Fibroblast of lung (primary cell): ENCODE measurements at regions not wholly inside any gene's neighbourhood (a gene's known extent, or its start where the extent isn't known, plus 50 kb on each side); places are given as distances from the start of the nearest gene placed in this dataset.
A peak's percentile ranks its signal among the peaks of the same experiment; 100 is the strongest.

Experiments used
- DNase-seq, 2 donors: peaks; one replicate each; pipeline versions ENCODE4 v3.0.0 to v3.0.0-alpha.2; 2010; ENCODE audit warnings: low read depth in 2 of 2
- H2AFZ ChIP-seq: 2 replicates; pipeline ENCODE4 v1.5.1; 2012; ENCODE audit warnings: low read length, control low read depth, inconsistent platforms
- H3K27ac ChIP-seq: 2 replicates; pipeline ENCODE4 v1.5.1; 2011; ENCODE audit warnings: low read length, control low read depth; ENCODE audit not compliant: insufficient read depth
- H3K27me3 ChIP-seq: 2 replicates; pipeline ENCODE4 v1.5.1; 2011; ENCODE audit warnings: mild to moderate bottlenecking, low read length; ENCODE audit not compliant: control insufficient read depth, insufficient read depth
- H3K36me3 ChIP-seq: 2 replicates; pipeline ENCODE4 v1.5.1; 2011; ENCODE audit warnings: low read length; ENCODE audit not compliant: control insufficient read depth, insufficient read depth
- H3K4me1 ChIP-seq: 2 replicates; pipeline ENCODE4 v1.5.1; 2011; ENCODE audit warnings: low read length; ENCODE audit not compliant: control insufficient read depth, insufficient read depth; ENCODE audit errors: extremely low read depth
- H3K4me2 ChIP-seq: 2 replicates; pipeline ENCODE4 v1.5.1; 2011; ENCODE audit warnings: low read length, control low read depth; ENCODE audit not compliant: insufficient read depth; ENCODE audit errors: extremely low read depth
- H3K4me3 ChIP-seq, 4 experiments: fragments of 200-600 bp in 1 of 4; sonication (generic) in 1 of 4; replicated peaks in 1 of 4; 2 replicates each; pipeline ENCODE4 v1.5.1; 2011 to 2016; ENCODE audit warnings: low read length in 4 of 4, low read depth in 3 of 4, mild to moderate bottlenecking in 3 of 4, control low read depth in 2 of 4, inconsistent platforms in 1 of 4, mixed read lengths in 1 of 4; ENCODE audit not compliant: insufficient read depth in 1 of 4; ENCODE audit errors: control extremely low read depth in 1 of 4
- H3K79me2 ChIP-seq: 2 replicates; pipeline ENCODE4 v1.5.1; 2012; ENCODE audit warnings: mild to moderate bottlenecking, low read length, inconsistent platforms; ENCODE audit not compliant: control insufficient read depth, insufficient read depth
- H3K9ac ChIP-seq: 2 replicates; pipeline ENCODE4 v1.5.1; 2011; ENCODE audit warnings: mild to moderate bottlenecking, low read length, control low read depth; ENCODE audit not compliant: insufficient read depth
- H3K9me3 ChIP-seq: 2 replicates; pipeline ENCODE4 v1.5.1; 2012; ENCODE audit warnings: low read depth, low read length; ENCODE audit not compliant: control insufficient read depth, insufficient read depth
- H4K20me1 ChIP-seq: 2 replicates; pipeline ENCODE4 v1.5.1; 2011; ENCODE audit warnings: low read length; ENCODE audit not compliant: control insufficient read depth, insufficient read depth; ENCODE audit errors: extremely low read depth
- CTCF ChIP-seq, 2 donors: IDR thresholded peaks in 1 of 2; conservative IDR thresholded peaks in 1 of 2; 1 replicate in 1 of 2; 2 replicates in 1 of 2; pipeline ENCODE4 v1.5.1; 2011 to 2012; ENCODE audit warnings: low read length in 2 of 2, control low read depth in 1 of 2, inconsistent platforms in 1 of 2, low read depth in 1 of 2, mild to moderate bottlenecking in 1 of 2
- EZH2 ChIP-seq: IDR thresholded peaks from 2 replicates; pipeline ENCODE4 v1.5.1; 2012; ENCODE audit warnings: low read length, control low read depth, mild to moderate bottlenecking; ENCODE audit errors: missing control alignments

GRCh38 chr1:170789063-170789462 is 125.1 kb downstream of the PRRX1 start:
- no peak overlapping the region for H3K9ac ChIP-seq
- H3K27me3 ChIP-seq = no peaks in the 10 kb centered on the region
- no peak for DNase-seq
- no peaks in the 10 kb centered on the region for H3K4me1 ChIP-seq
- no peaks in the 10 kb centered on the region for H3K36me3 ChIP-seq
- TF ChIP-seq CTCF (conservative IDR thresholded peaks at IDR 0.05 in 1 of 2, IDR thresholded peaks at IDR 0.05 in 1 of 2; ENCODE audit: low read depth in 1 of 2, low read length in 2 of 2) (no peak), EZH2 (no peak)
- H3K4me2 ChIP-seq = no peak overlapping the region
- no peak overlapping the region for H3K27ac ChIP-seq
- no peak overlapping the region for H2AFZ ChIP-seq
- no peaks in the 10 kb centered on the region for H3K9me3 ChIP-seq
- no peak overlapping the region for H3K4me3 ChIP-seq
- no peaks in the 10 kb centered on the region for H3K79me2 ChIP-seq
- H4K20me1 ChIP-seq = no peaks in the 10 kb centered on the region

DNA sequence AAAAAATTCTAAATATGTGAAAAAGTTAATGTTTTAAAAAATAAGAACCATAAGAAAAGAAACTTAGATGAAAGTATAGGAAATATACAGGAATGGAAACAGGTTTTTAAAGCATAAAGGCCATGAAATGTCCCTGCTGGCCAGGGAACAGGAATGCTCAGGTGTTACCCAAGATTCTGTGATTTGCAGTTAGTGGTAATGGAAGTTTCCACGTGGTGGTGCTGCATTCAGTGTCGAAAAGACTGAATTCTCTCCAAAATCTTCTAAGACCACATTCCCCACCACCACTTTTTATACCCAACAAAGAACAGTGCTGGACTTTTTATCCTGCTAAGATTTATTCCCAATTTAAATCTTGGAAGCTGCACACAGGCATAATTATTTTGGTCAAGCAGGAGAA is 126.2 kb downstream of the PRRX1 start:
- no peak for DNase-seq
- Histone ChIP-seq H3K27me3 (no peaks in the 10 kb centered on the region), H4K20me1 (no peaks in the 10 kb centered on the region), H3K79me2 (no peaks in the 10 kb centered on the region), H3K9ac (no peak overlapping the region), H3K27ac (no peak overlapping the region), H3K4me2 (no peak overlapping the region), H2AFZ (no peak overlapping the region), H3K4me3 (no peak overlapping the region), H3K36me3 (no peaks in the 10 kb centered on the region), H3K4me1 (no peaks in the 10 kb centered on the region), H3K9me3 (no peaks in the 10 kb centered on the region)
- no peak for TF ChIP-seq EZH2
- peak in 1 of 2 donors; percentile 11 for TF ChIP-seq CTCF (conservative IDR thresholded peaks at IDR 0.05 in 1 of 2, IDR thresholded peaks at IDR 0.05 in 1 of 2; ENCODE audit: low read depth in 1 of 2, low read length in 2 of 2)

GRCh38 chr1:170790651-170791071 is 126.7 kb downstream of the PRRX1 start:
- Histone ChIP-seq H2AFZ (no peak overlapping the region), H3K4me1 (no peaks in the 10 kb centered on the region), H3K27me3 (no peaks in the 10 kb centered on the region), H3K36me3 (no peaks in the 10 kb centered on the region), H3K9ac (no peak overlapping the region), H4K20me1 (no peaks in the 10 kb centered on the region), H3K9me3 (no peaks in the 10 kb centered on the region), H3K4me3 (no peak overlapping the region), H3K79me2 (no peaks in the 10 kb centered on the region), H3K27ac (no peak overlapping the region), H3K4me2 (no peak overlapping the region)
- DNase-seq = peak; percentile 60
- TF ChIP-seq CTCF (conservative IDR thresholded peaks at IDR 0.05 in 1 of 2, IDR thresholded peaks at IDR 0.05 in 1 of 2; ENCODE audit: low read depth in 1 of 2, low read length in 2 of 2) = no peak
- no peak for TF ChIP-seq EZH2
